ENCODE measurements at regions not wholly inside any gene's neighbourhood (a gene's known extent, or its start where the extent isn't known, plus 50 kb on each side); places are given as distances from the start of the nearest gene placed in this dataset.

DNA sequence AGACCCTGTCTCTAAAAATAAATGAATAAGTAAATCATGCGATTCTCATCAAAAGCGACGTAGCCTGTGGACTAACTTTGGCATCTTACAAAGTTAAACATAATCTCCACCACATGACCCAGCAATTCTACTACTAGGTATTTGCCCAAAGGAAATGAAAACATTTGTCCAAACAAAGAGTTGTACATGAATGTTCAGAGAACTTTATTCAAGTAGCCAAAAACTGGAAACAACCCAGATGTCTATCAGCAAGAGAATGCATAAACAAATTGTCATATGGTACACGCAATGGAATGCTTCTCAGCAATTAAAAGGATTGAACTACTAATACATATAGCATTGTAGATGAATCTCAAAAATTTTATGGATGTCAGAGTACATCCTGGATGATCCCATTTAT lies 82.6 kb downstream of the ADRB2 start:
- no peak overlapping the region for H3K23ac ChIP-seq (ENCODE audit: insufficient read length)
- no peaks in the 10 kb centered on the region for H4K20me1 ChIP-seq (replicated peaks in 1 of 2; ENCODE audit: control insufficient read depth in 1 of 2, insufficient read depth in 2 of 2, low read length in 2 of 2)
- no peak overlapping the region for H3K4me2 ChIP-seq (ENCODE audit: insufficient read depth in 1 of 2, low read depth in 2 of 2, low read length in 2 of 2)
- no peaks in the 10 kb centered on the region; a peak in 1 of 8 replicates for H3K36me3 ChIP-seq (ENCODE audit: control insufficient read depth in 2 of 4, insufficient read depth in 4 of 4, low read length in 3 of 4)
- no peaks in the 10 kb centered on the region for H3K9me3 ChIP-seq (ENCODE audit: insufficient read depth in 2 of 2, low read depth in 1 of 2, low read length in 1 of 2)
- no peak overlapping the region for H3K18ac ChIP-seq (ENCODE audit: extremely low read depth, low read length)
- H3K9ac ChIP-seq (replicated peaks in 1 of 4; ENCODE audit: extremely low read depth in 1 of 4, low read depth in 3 of 4, low read length in 3 of 4): no peak overlapping the region
- H2BK120ac ChIP-seq (replicated peaks; ENCODE audit: low read depth, low read length): no peak overlapping the region
- H3K79me2 ChIP-seq (ENCODE audit: control insufficient read depth in 1 of 2, insufficient read depth in 2 of 2, low read length in 2 of 2): no peaks in the 10 kb centered on the region
- H3K4ac ChIP-seq (replicated peaks; ENCODE audit: insufficient read length, low read depth, low read length): no peak overlapping the region
- ChIA-PET POLR2A (ENCODE audit: partially characterized antibody) (no interaction called here), CTCF (ENCODE audit: partially characterized antibody) (interaction anchor here (0.9 to 2.1 kb wide), 3 partner anchors 33 to 48 kb away, joined by 3 to 13 read pairs (median 3); no protein-coding TSS in a partner anchor)
- no peaks in the 10 kb centered on the region for H3K27me3 ChIP-seq (replicated peaks in 1 of 4; ENCODE audit: control insufficient read depth in 3 of 4, extremely low read depth in 1 of 4, insufficient read depth in 3 of 4, low read length in 3 of 4)
- no peak overlapping the region for H2AFZ ChIP-seq (ENCODE audit: low read length)
- H2BK15ac ChIP-seq (ENCODE audit: low read length): no peak overlapping the region
- no peak overlapping the region for H2AK5ac ChIP-seq (ENCODE audit: low read depth, low read length)
- H3K27ac ChIP-seq (ENCODE audit: low read depth, low read length): no peak overlapping the region
- no peak overlapping the region for H2BK20ac ChIP-seq (ENCODE audit: low read length)
- H3K14ac ChIP-seq (ENCODE audit: insufficient read length): no peak overlapping the region
- no peak for DNase-seq (ENCODE audit: low read depth in 1 of 2, low spot score in 2 of 2)
- H3K56ac ChIP-seq (replicated peaks; ENCODE audit: insufficient read length, low read depth, low read length): no peak overlapping the region
- no peaks in the 10 kb centered on the region for H3K23me2 ChIP-seq (ENCODE audit: low read depth, low read length)
- H4K5ac ChIP-seq (ENCODE audit: insufficient read length, low read depth, low read length): no peak overlapping the region
- no peak for FAIRE-seq
- no peak overlapping the region for H4K91ac ChIP-seq (replicated peaks; ENCODE audit: insufficient read length, low read length)
- peaks cover 4 to 17% (median 9%) of the 10 kb centered on the region in 4 experiments for H3K4me1 ChIP-seq (replicated peaks in 1 of 4; ENCODE audit: control insufficient read depth in 3 of 4, insufficient read depth in 4 of 4, low read length in 3 of 4)
- no peak overlapping the region for H2BK5ac ChIP-seq (ENCODE audit: low read depth, low read length)
- no peak overlapping the region for H2BK12ac ChIP-seq (ENCODE audit: low read depth, low read length)
- 97% methylated on average over 4 of the region's 4 CpGs; no CpG with 5 or more reads in 1 of the 2 experiments for whole genome bisulfite sequencing, 2 experiments (ENCODE audit: extremely low coverage in 1 of 2, insufficient coverage in 1 of 2, insufficient read length in 1 of 2, insufficient replicate concordance in 2 of 2, low coverage in 1 of 2, low lambda C conversion rate in 2 of 2, missing lambda C conversion rate in 1 of 2)
- H3K4me3 ChIP-seq (ENCODE audit: extremely low read depth in 1 of 4, insufficient read depth in 2 of 4, low read depth in 3 of 4, low read length in 4 of 4): no peak overlapping the region
- no peaks in the 10 kb centered on the region for H3K79me1 ChIP-seq (ENCODE audit: low read depth, low read length)
- H4K8ac ChIP-seq (ENCODE audit: extremely low read depth, insufficient read depth, low read length): no peak overlapping the region
- TF ChIP-seq TCF12 (IDR thresholded peaks at IDR 0.05; ENCODE audit: low read depth, low read length) (no peak), EGR1 (IDR thresholded peaks at IDR 0.05; ENCODE audit: borderline replicate concordance, low read depth, low read length) (no peak)

Measured in H1 (cell line).